PC-3 (cell line): ENCODE measurements at regions not wholly inside any gene's neighbourhood (a gene's known extent, or its start where the extent isn't known, plus 50 kb on each side); places are given as distances from the start of the nearest gene placed in this dataset.

ENCODE experiments used
- ATAC-seq: fragments of 200-7000 bp; cut with Tn5 transposase; 2 replicates; pipeline ENCODE4 v1.9.1; 2020; ENCODE audit warnings: mild to moderate bottlenecking, moderate library complexity
- BruUV-seq: library from RNA; stranded (reverse); fragments of 400-500 nt; replicated peaks from 2 replicates; lab custom pipeline; 2021; lab: Mats Ljungman, UMichigan
- CTCF ChIA-PET: fragments of 300-600 bp; sonication (Branson Sonifier 250); formaldehyde crosslinking; loops from one replicate; lab custom pipeline; 2022; ENCODE audit warnings: antibody characterized with exemption; lab: Charles Lee
- POLR2A ChIA-PET: fragments of 300-600 bp; sonication (Branson Sonifier 250); formaldehyde crosslinking; loops from one replicate; lab custom pipeline; 2022; ENCODE audit warnings: antibody characterized with exemption; ENCODE audit not compliant: unreplicated experiment; lab: Charles Lee
- DNase-seq: peaks from one replicate; pipeline ENCODE4 v3.0.0-alpha.2; 2015
- H2AFZ ChIP-seq: fragments of 300-600 bp; sonication (generic); 2 replicates; pipeline ENCODE4 v1.6.0; 2016; ENCODE audit warnings: antibody characterized with exemption, low read length
- H3F3A ChIP-seq: fragments of 300-600 bp; sonication (generic); one replicate; pipeline ENCODE4 v1.6.0; 2017; ENCODE audit warnings: antibody characterized with exemption, low read length, control low read depth, mild to moderate bottlenecking; ENCODE audit not compliant: unreplicated experiment
- H3K27ac ChIP-seq: fragments of 300-600 bp; sonication (generic); 2 replicates; pipeline ENCODE4 v1.5.1; 2016; ENCODE audit warnings: mild to moderate bottlenecking, low read length
- H3K27me3 ChIP-seq: fragments of 300-600 bp; sonication (generic); 2 replicates; pipeline ENCODE4 v1.6.1; 2016; ENCODE audit warnings: low read length, mixed read lengths
- H3K36me3 ChIP-seq: fragments of 300-600 bp; sonication (generic); 2 replicates; pipeline ENCODE4 v1.6.1; 2016; ENCODE audit warnings: low read depth, mixed run types, low read length, mixed read lengths
- H3K4me1 ChIP-seq: fragments of 300-600 bp; sonication (generic); 2 replicates; pipeline ENCODE4 v1.5.1; 2016; ENCODE audit warnings: low read length; ENCODE audit not compliant: insufficient read depth
- H3K4me2 ChIP-seq: fragments of 300-600 bp; sonication (generic); 2 replicates; pipeline ENCODE4 v1.6.0; 2016; ENCODE audit warnings: low read length
- H3K4me3 ChIP-seq: fragments of 300-600 bp; sonication (generic); 2 replicates; pipeline ENCODE4 v1.5.1; 2016; ENCODE audit warnings: mild to moderate bottlenecking, low read length, mixed read lengths
- H3K79me2 ChIP-seq: fragments of 300-600 bp; sonication (generic); 2 replicates; pipeline ENCODE4 v1.6.1; 2017; ENCODE audit warnings: low read length, mixed read lengths
- H3K9ac ChIP-seq: fragments of 300-600 bp; sonication (generic); 2 replicates; pipeline ENCODE4 v1.6.0; 2016; ENCODE audit warnings: mild to moderate bottlenecking, low read length
- H3K9me2 ChIP-seq: fragments of 300-600 bp; sonication (generic); replicated peaks from 2 replicates; pipeline ENCODE4 v1.6.1; 2016; ENCODE audit warnings: mixed run types, low read length, mixed read lengths
- H3K9me3 ChIP-seq: fragments of 300-600 bp; sonication (generic); 2 replicates; pipeline ENCODE4 v1.6.1; 2016; ENCODE audit warnings: low read length, mixed read lengths
- H4K20me1 ChIP-seq: fragments of 300-600 bp; sonication (generic); 2 replicates; pipeline ENCODE4 v1.6.1; 2016; ENCODE audit warnings: low read length, mixed read lengths
- CTCF ChIP-seq: fragments of 300-600 bp; sonication (generic); conservative IDR thresholded peaks from 2 replicates; pipeline ENCODE4 v1.5.1; 2017; ENCODE audit warnings: antibody characterized with exemption, low read depth, mild to moderate bottlenecking, low read length
- EZH2 ChIP-seq: fragments of 300-600 bp; sonication (generic); IDR thresholded peaks from one replicate; pipeline ENCODE4 v1.6.1; 2017; ENCODE audit warnings: antibody characterized with exemption, mild to moderate bottlenecking, low read length; ENCODE audit not compliant: unreplicated experiment
- EZH2phosphoT487 ChIP-seq: fragments of 300-600 bp; sonication (generic); IDR thresholded peaks from 2 replicates; pipeline ENCODE4 v1.6.1; 2018; ENCODE audit warnings: mild to moderate bottlenecking, antibody characterized with exemption, low read length, borderline replicate concordance
- intact Hi-C: fragments of 100-400 bp; cut with micrococcal nuclease; formaldehyde crosslinking; loops from 2 replicates; pipeline ENCODE4 v1.9.0; 2023

- intact Hi-C loops = loop anchor here (5.0 kb wide), 1 partner anchor 68 kb away; no protein-coding TSS in a partner anchor
- no peaks in the 10 kb centered on the region for H4K20me1 ChIP-seq
- no peaks in the 10 kb centered on the region for H3K79me2 ChIP-seq
- no peak overlapping the region for H3K4me2 ChIP-seq
- no peaks in the 10 kb centered on the region for H3K9me2 ChIP-seq
- peaks cover 16% of the 10 kb centered on the region for H3F3A ChIP-seq
- ChIA-PET CTCF (no interaction called here), POLR2A (no interaction called here)
- peaks cover 71% of the 10 kb centered on the region for H3K4me1 ChIP-seq
- BruUV-seq = no TSS peak
- H2AFZ ChIP-seq = no peak overlapping the region
- H3K36me3 ChIP-seq = peaks cover 5% of the 10 kb centered on the region; the same call in 1 of the 2 replicates
- peak overlapping the region; percentile 95 for H3K9ac ChIP-seq
- TF ChIP-seq EZH2phosphoT487 (no peak), CTCF (no peak), EZH2 (no peak)
- no peaks in the 10 kb centered on the region for H3K27me3 ChIP-seq
- DNase-seq (no peak), ATAC-seq (no peak)
- H3K9me3 ChIP-seq = 0 out of 2 replicates have a peak, but pooled peaks cover 7% of the 10 kb centered on the region
- peak overlapping the region; percentile 100 for H3K27ac ChIP-seq
- no peak overlapping the region for H3K4me3 ChIP-seq
Observed at GRCh38 chr10:106439366-106439765, 725.1 kb downstream of the SORCS1 start.

GRCh38 chr10:106438386-106438785 is 726.1 kb downstream of the SORCS1 start:
- Histone ChIP-seq H3K27me3 (no peaks in the 10 kb centered on the region), H3K9me3 (0 out of 2 replicates have a peak, but pooled peaks cover 9% of the 10 kb centered on the region), H3K4me2 (no peak overlapping the region), H3K9me2 (no peaks in the 10 kb centered on the region), H3K4me3 (no peak overlapping the region), H2AFZ (no peak overlapping the region), H3K27ac (peak overlapping the region; percentile 100), H3K4me1 (peaks cover 71% of the 10 kb centered on the region), H3K36me3 (peaks cover 8% of the 10 kb centered on the region; the same call in 1 of the 2 replicates), H4K20me1 (no peaks in the 10 kb centered on the region), H3F3A (peaks cover 16% of the 10 kb centered on the region), H3K9ac (peak overlapping the region; percentile 95), H3K79me2 (no peaks in the 10 kb centered on the region)
- CTCF ChIA-PET = no interaction called here
- POLR2A ChIA-PET = no interaction called here
- TF ChIP-seq CTCF (no peak), EZH2 (no peak), EZH2phosphoT487 (no peak)
- no TSS peak for BruUV-seq
- DNase-seq = no peak
- intact Hi-C loops = loop anchor here (5.0 kb wide), 1 partner anchor 69 kb away; no protein-coding TSS in a partner anchor
- no peak for ATAC-seq

- intact Hi-C loops = loop anchor here (1.0 to 5.0 kb wide), 2 partner anchors 11 to 71 kb away; no protein-coding TSS in a partner anchor
- peaks cover 55% of the 10 kb centered on the region for H3K4me1 ChIP-seq
- ChIA-PET POLR2A (no interaction called here), CTCF (no interaction called here)
- H3K4me3 ChIP-seq = no peak overlapping the region
- no peaks in the 10 kb centered on the region for H3K27me3 ChIP-seq
- peak overlapping the region; percentile 100 for H3K27ac ChIP-seq
- no peaks in the 10 kb centered on the region for H3K9me2 ChIP-seq
- H3K4me2 ChIP-seq = peak overlapping the region; percentile 66
- no peak overlapping the region for H2AFZ ChIP-seq
- peaks cover 16% of the 10 kb centered on the region for H3F3A ChIP-seq
- ATAC-seq (peak; percentile 66), DNase-seq (peak; percentile 92)
- no peaks in the 10 kb centered on the region for H3K79me2 ChIP-seq
- peaks cover 8% of the 10 kb centered on the region; the same call in 1 of the 2 replicates for H3K36me3 ChIP-seq
- 0 out of 2 replicates have a peak, but pooled peaks cover 9% of the 10 kb centered on the region for H3K9me3 ChIP-seq
- no peak for TF ChIP-seq EZH2
- no peak for TF ChIP-seq EZH2phosphoT487
- TF ChIP-seq CTCF = no peak
- H4K20me1 ChIP-seq = no peaks in the 10 kb centered on the region
- TSS peak; percentile 52 for BruUV-seq
- H3K9ac ChIP-seq = peak overlapping the region; percentile 95
Observed at GRCh38 chr10:106436123-106436715, 728.3 kb downstream of the SORCS1 start.
